ENCODE measurements at regions not wholly inside any gene's neighbourhood (a gene's known extent, or its start where the extent isn't known, plus 50 kb on each side); places are given as distances from the start of the nearest gene placed in this dataset.

GRCh38 chr16:80148826-80149225, 392.0 kb upstream of the DYNLRB2 start:
- Histone ChIP-seq H3K4me1 (ENCODE audit: insufficient read depth, low read length) (peaks cover 4% of the 10 kb centered on the region; the same call in 1 of the 2 replicates), H3K9ac (ENCODE audit: low read depth, low read length) (no peak overlapping the region), H3K9me3 (ENCODE audit: insufficient read depth, low read depth, low read length) (no peaks in the 10 kb centered on the region), H3K27me3 (ENCODE audit: insufficient read depth, low read length) (no peaks in the 10 kb centered on the region), H3K4me3 (ENCODE audit: low read length) (no peak overlapping the region), H3K27ac (ENCODE audit: low read depth, low read length) (no peak overlapping the region), H3K36me3 (ENCODE audit: insufficient read depth, low read length) (no peaks in the 10 kb centered on the region)
- 100% methylated on average over 3 of the region's 3 CpGs for WGBS

- Histone ChIP-seq H3K4me3 (ENCODE audit: low read length) (no peak overlapping the region), H3K36me3 (ENCODE audit: insufficient read depth, low read length) (no peaks in the 10 kb centered on the region), H3K9me3 (ENCODE audit: insufficient read depth, low read depth, low read length) (peaks cover 8% of the 10 kb centered on the region), H3K4me1 (ENCODE audit: insufficient read depth, low read length) (peaks cover 4% of the 10 kb centered on the region; the same call in 1 of the 2 replicates), H3K27me3 (ENCODE audit: insufficient read depth, low read length) (no peaks in the 10 kb centered on the region), H3K27ac (ENCODE audit: low read depth, low read length) (no peak overlapping the region), H3K9ac (ENCODE audit: low read depth, low read length) (no peak overlapping the region)
- 95% methylated on average over 8 of the region's 8 CpGs for WGBS
These were observed 393.7 kb upstream of the DYNLRB2 start for GRCh38 chr16:80147026-80147655.

DNA sequence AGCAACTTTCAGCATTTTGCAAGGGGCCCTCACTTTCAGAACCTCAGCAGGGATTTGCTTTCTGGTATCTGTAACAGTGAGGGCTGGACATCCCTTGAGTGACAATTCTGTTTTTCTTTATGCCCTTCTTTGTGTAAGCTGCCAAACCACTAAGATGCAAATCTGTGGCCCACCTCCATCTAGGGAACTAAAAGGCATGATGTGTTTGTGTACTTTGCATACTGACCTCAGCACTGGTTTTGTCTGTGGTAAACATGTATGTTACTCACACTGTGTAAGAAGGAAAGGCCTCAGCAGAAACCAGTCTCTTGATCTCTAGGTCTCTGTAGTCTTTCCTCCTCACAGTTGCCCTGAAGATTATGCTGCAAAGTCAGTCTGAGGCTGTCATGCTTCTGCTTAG, 396.6 kb upstream of the DYNLRB2 start:
- H3K9me3 ChIP-seq (ENCODE audit: insufficient read depth, low read depth, low read length) = peaks cover 10% of the 10 kb centered on the region
- H3K4me1 ChIP-seq (ENCODE audit: insufficient read depth, low read length) = 0 out of 2 replicates have a peak, but pooled peaks cover 4% of the 10 kb centered on the region
- no peak overlapping the region for H3K4me3 ChIP-seq (ENCODE audit: low read length)
- no peaks in the 10 kb centered on the region for H3K27me3 ChIP-seq (ENCODE audit: insufficient read depth, low read length)
- no peak overlapping the region for H3K9ac ChIP-seq (ENCODE audit: low read depth, low read length)
- no peak overlapping the region for H3K27ac ChIP-seq (ENCODE audit: low read depth, low read length)
- no peaks in the 10 kb centered on the region for H3K36me3 ChIP-seq (ENCODE audit: insufficient read depth, low read length)

DNA sequence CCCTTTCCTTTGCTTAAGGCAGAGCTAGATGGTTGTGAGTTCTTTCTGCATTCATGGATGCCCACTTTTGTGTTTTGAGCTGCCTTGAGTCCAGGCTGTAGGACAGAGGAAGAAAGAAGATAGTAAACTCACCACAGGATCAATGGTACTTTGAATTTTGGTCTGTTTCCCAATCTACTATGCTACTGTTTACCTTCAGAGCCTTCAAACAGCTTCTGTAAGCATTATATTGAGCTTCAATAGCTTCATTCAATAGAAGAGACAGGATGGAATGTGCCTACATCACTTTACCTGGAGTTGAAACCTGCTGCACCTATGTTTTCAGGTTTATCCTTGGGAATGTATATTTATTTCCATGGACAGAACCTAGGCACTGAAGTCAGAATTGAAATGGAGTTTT, 397.9 kb upstream of the DYNLRB2 start:
- Histone ChIP-seq H3K4me1 (ENCODE audit: insufficient read depth, low read length) (0 out of 2 replicates have a peak, but pooled peaks cover 4% of the 10 kb centered on the region), H3K4me3 (ENCODE audit: low read length) (no peak overlapping the region), H3K27me3 (ENCODE audit: insufficient read depth, low read length) (no peaks in the 10 kb centered on the region), H3K9ac (ENCODE audit: low read depth, low read length) (no peak overlapping the region), H3K9me3 (ENCODE audit: insufficient read depth, low read depth, low read length) (peaks cover 10% of the 10 kb centered on the region), H3K27ac (ENCODE audit: low read depth, low read length) (no peak overlapping the region), H3K36me3 (ENCODE audit: insufficient read depth, low read length) (no peaks in the 10 kb centered on the region)

DNA sequence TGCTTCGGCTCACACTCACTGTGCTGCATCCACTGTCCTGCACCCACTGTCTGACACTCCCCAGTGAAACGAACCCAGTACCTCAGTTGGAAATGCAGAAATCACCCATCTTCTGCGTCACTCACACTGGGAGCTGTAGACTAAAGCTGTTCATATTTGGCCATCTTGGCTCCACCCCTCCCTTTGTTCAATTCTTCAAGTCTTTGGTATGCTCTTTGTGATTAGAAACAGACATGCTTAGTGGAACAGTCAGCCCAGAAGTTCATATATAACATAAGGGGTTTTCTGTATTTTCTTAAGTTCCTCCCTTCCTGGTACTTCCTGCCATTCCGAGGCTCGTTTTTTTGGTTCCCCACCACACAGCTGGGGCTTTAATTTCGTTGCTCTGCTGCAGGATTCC, 398.5 kb upstream of the DYNLRB2 start:
- Histone ChIP-seq H3K9me3 (ENCODE audit: insufficient read depth, low read depth, low read length) (peaks cover 10% of the 10 kb centered on the region), H3K36me3 (ENCODE audit: insufficient read depth, low read length) (no peaks in the 10 kb centered on the region), H3K9ac (ENCODE audit: low read depth, low read length) (no peak overlapping the region), H3K4me3 (ENCODE audit: low read length) (no peak overlapping the region), H3K27me3 (ENCODE audit: insufficient read depth, low read length) (no peaks in the 10 kb centered on the region), H3K27ac (ENCODE audit: low read depth, low read length) (no peak overlapping the region), H3K4me1 (ENCODE audit: insufficient read depth, low read length) (0 out of 2 replicates have a peak, but pooled peaks cover 4% of the 10 kb centered on the region)
- 88% methylated on average over 6 of the region's 6 CpGs for WGBS

DNA sequence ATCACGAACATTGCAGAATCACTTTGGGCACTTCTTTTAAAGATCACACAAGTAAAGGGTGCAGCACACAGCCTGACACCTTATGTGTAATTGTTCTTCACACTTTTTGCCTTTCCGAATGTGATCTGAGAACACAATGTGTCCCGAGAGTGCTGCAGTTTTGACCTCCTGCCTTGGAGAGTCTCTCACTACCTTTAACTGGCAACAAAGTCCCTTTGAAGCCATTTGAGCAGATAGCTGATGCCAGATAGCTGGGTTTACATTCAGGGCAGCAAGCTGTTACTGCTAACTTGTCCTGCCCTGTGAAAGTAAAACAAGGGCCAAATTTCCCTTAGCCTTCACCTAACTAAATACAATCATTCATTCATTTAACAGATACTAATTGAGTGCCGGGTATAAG, 411.0 kb upstream of the DYNLRB2 start:
- Histone ChIP-seq H3K9ac (ENCODE audit: low read depth, low read length) (no peak overlapping the region), H3K4me3 (ENCODE audit: low read length) (no peak overlapping the region), H3K4me1 (ENCODE audit: insufficient read depth, low read length) (no peaks in the 10 kb centered on the region), H3K27ac (ENCODE audit: low read depth, low read length) (no peak overlapping the region), H3K36me3 (ENCODE audit: insufficient read depth, low read length) (no peaks in the 10 kb centered on the region), H3K27me3 (ENCODE audit: insufficient read depth, low read length) (no peaks in the 10 kb centered on the region), H3K9me3 (ENCODE audit: insufficient read depth, low read depth, low read length) (no peaks in the 10 kb centered on the region)
- 85% methylated on average over 3 of the region's 4 CpGs for WGBS

GRCh38 chr16:80125677-80126076, 415.1 kb upstream of the DYNLRB2 start:
- H3K27me3 ChIP-seq (ENCODE audit: insufficient read depth, low read length) = no peaks in the 10 kb centered on the region
- H3K9ac ChIP-seq (ENCODE audit: low read depth, low read length) = no peak overlapping the region
- H3K4me3 ChIP-seq (ENCODE audit: low read length) = no peak overlapping the region
- 96% methylated on average over 5 of the region's 5 CpGs for WGBS
- H3K4me1 ChIP-seq (ENCODE audit: insufficient read depth, low read length) = no peaks in the 10 kb centered on the region
- no peak overlapping the region for H3K27ac ChIP-seq (ENCODE audit: low read depth, low read length)
- H3K36me3 ChIP-seq (ENCODE audit: insufficient read depth, low read length) = no peaks in the 10 kb centered on the region
- no peaks in the 10 kb centered on the region for H3K9me3 ChIP-seq (ENCODE audit: insufficient read depth, low read depth, low read length)

DNA sequence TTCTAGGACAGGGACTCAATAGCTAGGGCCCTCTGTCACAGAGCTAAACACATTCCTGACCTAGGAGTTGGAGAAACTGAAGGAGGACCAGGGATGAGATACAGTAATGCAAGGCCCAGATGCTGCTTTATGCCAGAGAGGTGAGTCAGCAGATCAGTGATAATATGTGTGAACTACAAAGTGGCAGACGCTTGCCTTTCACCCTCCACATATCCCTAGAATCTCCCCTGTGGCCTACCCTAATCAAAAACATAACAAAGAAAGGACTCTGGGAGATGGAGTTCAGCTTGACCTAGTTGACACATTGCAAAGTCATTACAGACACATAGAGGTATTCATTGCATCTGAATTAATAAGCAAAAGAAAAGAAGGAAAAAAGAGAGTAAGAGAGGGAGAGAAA, 417.6 kb upstream of the DYNLRB2 start:
- no peak overlapping the region for H3K27ac ChIP-seq (ENCODE audit: low read depth, low read length)
- no peaks in the 10 kb centered on the region for H3K4me1 ChIP-seq (ENCODE audit: insufficient read depth, low read length)
- H3K36me3 ChIP-seq (ENCODE audit: insufficient read depth, low read length) = no peaks in the 10 kb centered on the region
- no peak overlapping the region for H3K4me3 ChIP-seq (ENCODE audit: low read length)
- H3K9me3 ChIP-seq (ENCODE audit: insufficient read depth, low read depth, low read length) = no peaks in the 10 kb centered on the region
- H3K9ac ChIP-seq (ENCODE audit: low read depth, low read length) = no peak overlapping the region
- H3K27me3 ChIP-seq (ENCODE audit: insufficient read depth, low read length) = no peaks in the 10 kb centered on the region
- 91% methylated on average over 1 of the region's 1 CpG for WGBS

- Histone ChIP-seq H3K9ac (ENCODE audit: low read depth, low read length) (no peak overlapping the region), H3K9me3 (ENCODE audit: insufficient read depth, low read depth, low read length) (no peaks in the 10 kb centered on the region), H3K27me3 (ENCODE audit: insufficient read depth, low read length) (no peaks in the 10 kb centered on the region), H3K4me3 (ENCODE audit: low read length) (no peak overlapping the region), H3K4me1 (ENCODE audit: insufficient read depth, low read length) (no peaks in the 10 kb centered on the region), H3K27ac (ENCODE audit: low read depth, low read length) (no peak overlapping the region), H3K36me3 (ENCODE audit: insufficient read depth, low read length) (no peaks in the 10 kb centered on the region)
- 91% methylated on average over 9 of the region's 9 CpGs for WGBS
These were observed 418.7 kb upstream of the DYNLRB2 start for GRCh38 chr16:80122115-80122514.

DNA sequence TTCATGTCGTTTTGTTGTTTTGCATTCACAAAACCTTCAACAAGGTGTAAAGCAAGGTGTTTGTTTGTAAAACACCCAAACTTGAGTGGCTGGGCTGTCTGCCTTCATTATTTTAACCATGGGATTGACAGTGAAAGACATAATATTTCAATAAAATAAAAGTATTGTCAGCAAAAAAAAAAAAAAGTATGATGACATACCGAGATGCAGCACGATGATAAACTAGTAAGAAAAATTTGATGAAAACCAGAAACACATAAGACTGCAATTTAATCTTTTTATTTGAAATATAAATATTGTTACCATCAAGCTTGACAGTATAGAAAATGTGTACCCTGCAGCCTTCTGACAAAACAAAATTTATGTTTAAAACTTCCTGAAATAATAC, 419.3 kb upstream of the DYNLRB2 start:
- 64% methylated on average over 1 of the region's 3 CpGs for WGBS
- Histone ChIP-seq H3K27ac (ENCODE audit: low read depth, low read length) (no peak overlapping the region), H3K4me3 (ENCODE audit: low read length) (no peak overlapping the region), H3K36me3 (ENCODE audit: insufficient read depth, low read length) (no peaks in the 10 kb centered on the region), H3K9ac (ENCODE audit: low read depth, low read length) (no peak overlapping the region), H3K4me1 (ENCODE audit: insufficient read depth, low read length) (no peaks in the 10 kb centered on the region), H3K9me3 (ENCODE audit: insufficient read depth, low read depth, low read length) (no peaks in the 10 kb centered on the region), H3K27me3 (ENCODE audit: insufficient read depth, low read length) (no peaks in the 10 kb centered on the region)

DNA sequence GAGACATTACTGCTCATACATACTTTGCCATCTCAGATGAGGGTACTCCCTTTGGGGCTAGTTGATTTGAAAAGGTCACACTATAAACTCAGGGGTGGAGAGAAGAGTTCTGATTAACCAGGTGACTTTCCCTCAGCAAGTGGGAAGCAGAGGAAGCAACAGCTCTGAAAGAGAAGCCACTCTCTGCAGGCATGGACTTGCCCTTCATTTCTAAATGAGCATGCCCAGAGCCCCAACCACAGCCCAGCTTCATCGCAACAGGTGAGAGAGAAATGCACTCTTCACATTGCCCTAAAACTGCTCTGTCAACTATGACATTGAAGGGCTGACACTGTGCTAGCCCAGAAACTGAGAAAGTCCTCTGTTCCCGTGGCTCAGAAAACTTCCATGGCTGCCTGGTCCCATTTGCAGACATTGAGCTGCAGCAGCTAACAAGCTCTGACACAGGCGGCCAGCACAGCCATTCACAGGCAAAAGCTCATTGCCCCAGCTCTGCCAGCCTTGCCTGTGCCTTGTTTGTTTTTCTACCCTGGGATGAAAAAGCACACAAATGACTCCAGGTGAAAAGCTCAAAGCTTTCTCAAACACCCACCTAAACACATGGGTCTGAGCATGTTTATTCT, 419.8 kb upstream of the DYNLRB2 start:
- Histone ChIP-seq H3K9ac (ENCODE audit: low read depth, low read length) (no peak overlapping the region), H3K9me3 (ENCODE audit: insufficient read depth, low read depth, low read length) (no peaks in the 10 kb centered on the region), H3K27ac (ENCODE audit: low read depth, low read length) (no peak overlapping the region), H3K4me3 (ENCODE audit: low read length) (no peak overlapping the region), H3K4me1 (ENCODE audit: insufficient read depth, low read length) (no peaks in the 10 kb centered on the region), H3K36me3 (ENCODE audit: insufficient read depth, low read length) (no peaks in the 10 kb centered on the region), H3K27me3 (ENCODE audit: insufficient read depth, low read length) (no peaks in the 10 kb centered on the region)
- 79% methylated on average over 3 of the region's 3 CpGs for WGBS
